GM21367 (cell line): ENCODE measurements at regions not wholly inside any gene's neighbourhood (a gene's known extent, or its start where the extent isn't known, plus 50 kb on each side); places are given as distances from the start of the nearest gene placed in this dataset.
"Not testable (repeated sequence)": the region's sequence is repeated elsewhere in the genome, so short reads cannot be mapped to it uniquely, and the experiment has no call there.

ENCODE experiments used
- ATAC-seq: cut with Tn5 transposase; IDR thresholded peaks from one replicate; pipeline ENCODE4 v1.9.1; 2021; ENCODE audit not compliant: unreplicated experiment

DNA sequence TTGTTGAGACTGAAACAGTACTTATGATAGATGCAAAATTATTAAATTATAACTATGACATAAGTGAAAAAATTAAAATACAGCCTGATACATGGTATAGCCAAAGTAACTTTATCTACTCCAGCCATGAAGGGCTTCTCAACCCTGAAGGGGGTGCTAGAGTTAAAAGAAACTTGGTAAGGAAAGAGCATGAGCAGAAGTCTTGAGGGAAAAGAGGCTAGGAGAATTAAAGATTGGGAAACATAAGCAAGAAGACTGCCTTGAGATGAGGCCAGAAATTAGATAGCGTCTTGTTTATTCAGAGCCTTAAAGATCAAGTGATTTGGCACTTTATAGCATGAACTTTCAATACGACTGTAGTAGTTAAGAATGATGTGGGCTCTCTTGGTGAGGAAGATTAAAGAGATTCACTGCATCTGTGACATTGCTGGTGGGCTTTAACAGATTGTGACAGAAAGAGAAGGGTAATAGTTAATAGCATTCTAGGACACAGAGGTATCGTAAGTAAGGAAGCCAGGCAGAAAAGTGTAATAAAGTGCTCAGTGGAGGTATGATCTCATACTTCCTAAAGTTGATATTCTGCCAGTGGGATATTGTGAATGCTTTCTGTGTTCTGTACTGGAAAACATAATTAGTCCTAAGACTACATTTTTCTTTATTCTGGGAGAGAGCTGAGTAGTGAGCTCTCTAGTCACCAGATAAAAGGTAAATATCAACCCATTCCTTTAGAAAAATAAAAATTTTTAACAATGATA, 385.4 kb upstream of the PRR20A start:
- no peak for ATAC-seq

DNA sequence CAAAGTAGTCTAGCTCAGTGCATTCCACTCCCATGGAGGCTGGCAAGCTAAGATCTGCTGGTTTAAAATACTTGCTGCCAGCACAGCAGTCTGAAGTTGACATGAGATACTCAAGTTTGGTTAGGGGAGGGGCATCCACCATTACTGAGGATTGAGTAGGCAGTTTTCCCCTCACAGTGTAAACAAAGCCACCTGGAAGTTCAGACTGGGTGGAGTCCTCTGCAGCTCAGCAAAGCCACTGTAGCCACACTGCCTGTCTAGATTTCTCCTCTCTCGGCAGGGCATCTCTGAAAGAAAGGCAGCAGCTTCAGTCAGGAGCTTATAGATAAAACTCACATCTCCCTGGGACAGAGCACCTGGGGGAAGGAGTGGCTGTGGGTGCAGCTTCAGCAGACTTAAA, 377.4 kb upstream of the PRR20A start:
- ATAC-seq = not testable (repeated sequence)

DNA sequence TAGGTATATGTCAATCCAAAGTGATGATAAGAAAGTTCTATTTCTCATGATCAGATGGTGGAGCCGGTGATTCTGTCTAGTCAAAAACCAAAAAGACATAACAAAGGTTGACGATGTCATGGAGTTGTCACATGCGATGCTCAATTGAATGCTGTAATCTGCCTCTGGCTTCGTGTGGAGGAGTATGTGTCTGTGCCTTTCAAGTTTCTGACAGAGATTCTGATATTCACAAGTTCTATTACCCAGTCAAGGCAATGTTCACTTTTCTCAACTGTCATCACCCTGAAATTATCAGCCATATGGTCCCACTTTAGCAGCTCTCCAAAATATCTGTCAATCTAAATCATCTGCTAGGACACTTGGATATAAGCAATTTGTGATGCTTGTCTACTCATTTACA, 367.6 kb upstream of the PRR20A start:
- ATAC-seq = no peak

DNA sequence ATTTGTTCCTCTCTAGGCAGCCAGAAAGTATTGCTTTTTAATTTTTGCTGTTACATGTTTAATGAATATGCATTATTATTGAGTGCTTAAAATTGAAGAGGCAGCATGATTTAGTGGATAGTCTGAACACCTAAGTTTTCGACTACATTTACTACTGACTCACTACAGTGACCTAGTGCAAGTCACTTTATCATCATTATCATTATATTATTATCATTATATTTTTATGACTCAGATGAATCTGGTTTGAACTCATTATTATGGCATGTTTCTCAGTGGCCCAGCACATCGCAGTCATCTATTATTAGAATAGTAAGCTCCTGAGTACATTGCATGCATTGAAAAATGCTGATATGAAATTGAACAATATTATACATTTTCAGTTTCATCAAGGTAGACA, 351.2 kb upstream of the PRR20A start:
- ATAC-seq = no peak

DNA sequence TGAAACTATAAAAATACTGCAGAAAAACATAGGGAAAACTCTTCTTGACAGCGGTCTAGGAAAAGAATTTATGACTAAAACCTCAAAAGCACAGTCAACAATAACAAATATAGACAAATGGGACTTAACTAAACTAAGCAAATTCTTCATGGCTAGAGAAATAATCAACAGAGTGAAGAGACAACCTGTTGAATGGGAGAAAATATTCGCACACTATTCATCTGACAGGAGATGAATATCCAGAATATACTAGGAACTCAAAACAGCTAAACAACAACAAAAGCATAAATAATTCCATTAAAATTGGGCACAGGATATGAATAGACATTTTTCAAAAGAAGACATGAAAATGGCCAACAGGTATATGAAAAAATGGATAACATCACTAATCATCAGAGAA, 303.6 kb upstream of the PRR20A start:
- no peak for ATAC-seq

DNA sequence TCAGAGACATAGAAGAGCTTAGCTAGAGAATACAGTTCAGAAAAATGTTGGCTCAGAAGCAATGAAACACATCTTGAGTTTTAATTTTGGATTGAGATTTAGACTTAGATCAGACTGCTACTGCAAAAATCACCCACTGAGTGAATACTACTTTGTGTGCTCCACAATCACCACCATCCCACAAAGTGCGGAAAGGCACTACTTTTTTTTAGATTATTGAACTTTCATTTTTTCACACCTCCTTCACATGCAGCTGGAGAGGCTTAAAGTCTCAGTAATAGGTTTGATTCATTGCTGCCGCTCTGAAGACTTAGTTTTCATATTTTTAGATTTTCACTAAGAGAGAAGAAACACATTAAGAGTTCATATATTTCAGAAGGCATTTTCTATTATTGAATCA, 289.9 kb upstream of the PRR20A start:
- no peak for ATAC-seq

DNA sequence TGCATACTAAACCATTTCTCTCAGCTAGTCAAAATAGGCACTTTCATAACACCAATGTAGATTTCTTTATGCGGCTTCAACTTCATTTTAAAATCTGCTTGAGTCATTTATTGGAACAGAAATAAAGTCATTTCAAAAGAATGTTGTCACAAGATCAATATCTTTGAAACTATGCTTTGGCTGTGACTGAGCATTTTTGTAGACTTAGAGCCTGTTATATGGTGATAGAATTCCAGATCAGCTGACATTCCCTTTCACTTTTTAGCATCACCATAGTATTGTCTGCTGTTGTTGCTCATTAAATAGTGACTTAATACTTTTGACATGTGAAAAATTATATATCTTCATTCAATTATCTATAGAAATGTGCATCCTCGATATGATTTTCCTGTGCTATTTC, 279.2 kb upstream of the PRR20A start:
- ATAC-seq = no peak

DNA sequence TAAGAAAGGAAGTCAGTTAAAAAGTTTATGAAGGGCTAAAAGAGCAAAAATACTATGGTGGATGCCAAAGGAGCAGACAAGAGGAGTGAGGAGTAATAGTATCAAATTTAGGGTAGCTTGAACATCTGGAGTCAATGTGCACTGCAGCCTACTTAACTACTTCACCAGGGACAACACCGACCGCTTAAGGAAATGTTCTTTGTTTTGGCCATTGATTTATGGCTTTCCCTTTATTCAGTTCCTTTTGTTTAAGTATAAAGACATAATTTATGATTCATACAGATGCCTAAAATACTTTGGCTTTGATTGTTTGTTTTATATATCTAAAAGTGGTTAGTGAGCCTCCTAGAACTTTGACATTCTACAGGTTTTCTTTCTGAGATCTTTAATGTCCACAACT, 276.3 kb upstream of the PRR20A start:
- no peak for ATAC-seq

DNA sequence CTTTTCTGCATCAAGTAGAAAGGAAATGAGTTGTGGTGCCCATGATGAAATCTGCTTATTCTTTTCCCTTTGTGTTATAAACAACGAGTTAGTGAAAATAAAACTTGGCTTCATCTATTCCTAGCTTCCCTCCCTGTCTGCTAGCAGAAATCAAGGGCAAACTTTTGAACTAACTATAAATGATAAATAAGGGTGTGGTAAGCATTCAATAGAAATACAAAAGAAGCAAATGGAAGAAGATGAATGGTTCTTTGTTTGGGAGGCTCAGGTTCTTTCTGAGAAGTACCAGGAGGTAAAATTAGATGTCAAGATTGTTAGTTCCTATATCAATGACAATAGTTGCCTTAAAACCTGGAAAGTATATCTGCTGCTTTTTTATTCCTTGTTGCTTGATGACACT, 275.3 kb upstream of the PRR20A start:
- ATAC-seq = no peak

DNA sequence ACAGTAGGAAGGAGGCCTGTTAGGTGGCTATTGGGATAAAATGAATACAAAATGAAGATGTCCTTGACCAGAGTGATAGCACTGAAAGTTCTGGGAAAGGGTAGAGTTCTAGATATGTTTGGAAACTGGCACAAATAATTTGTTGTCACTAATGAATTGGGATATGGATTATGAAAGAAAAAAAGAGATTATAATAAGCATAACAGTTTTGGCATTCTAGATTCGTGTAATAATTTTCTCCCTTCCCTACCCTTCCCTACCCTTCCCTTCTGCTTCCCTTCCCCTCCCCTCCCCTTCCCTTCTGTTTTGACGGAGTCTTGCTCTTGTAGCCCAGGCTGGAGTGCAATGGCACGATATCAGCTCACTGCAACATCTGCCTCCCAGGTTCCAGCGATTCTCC, 271.0 kb upstream of the PRR20A start:
- ATAC-seq = no peak

DNA sequence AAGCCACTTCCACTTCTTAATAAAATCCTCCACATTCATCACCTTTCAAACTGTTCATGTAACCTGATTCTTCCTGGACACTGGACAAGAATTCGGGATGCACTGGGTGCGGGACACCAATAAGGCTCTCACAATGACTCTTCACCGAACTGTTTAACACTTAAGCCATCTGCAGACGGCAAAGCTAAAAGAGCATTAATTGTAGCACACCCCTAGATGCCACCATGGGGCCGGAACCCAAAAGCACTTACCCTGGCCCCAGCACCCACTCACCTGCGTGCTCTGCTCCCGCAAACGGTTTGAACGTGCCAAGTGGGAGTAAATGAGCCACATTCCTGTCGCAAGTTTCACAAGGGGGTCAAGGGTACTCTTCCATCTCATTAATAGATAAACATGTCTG, 254.3 kb upstream of the PRR20A start:
- no peak for ATAC-seq

DNA sequence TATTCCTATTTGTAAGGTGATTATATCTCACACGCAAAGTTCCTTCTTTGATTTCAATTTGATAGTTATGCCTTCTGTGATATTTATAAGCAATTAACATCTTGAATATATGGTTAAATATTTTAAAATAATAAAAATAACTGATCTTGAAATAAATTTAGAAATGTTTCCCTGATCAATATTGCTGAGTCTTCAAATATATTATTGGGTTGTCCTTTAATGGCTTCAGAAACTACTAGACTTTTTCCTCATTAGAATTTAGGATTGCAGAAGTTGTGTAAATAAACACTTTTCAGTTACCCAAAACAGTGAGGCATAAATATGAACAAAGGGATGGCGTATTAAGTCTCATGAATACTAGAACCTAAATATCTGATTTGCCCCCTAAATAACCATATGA, 252.3 kb upstream of the PRR20A start:
- ATAC-seq = no peak

DNA sequence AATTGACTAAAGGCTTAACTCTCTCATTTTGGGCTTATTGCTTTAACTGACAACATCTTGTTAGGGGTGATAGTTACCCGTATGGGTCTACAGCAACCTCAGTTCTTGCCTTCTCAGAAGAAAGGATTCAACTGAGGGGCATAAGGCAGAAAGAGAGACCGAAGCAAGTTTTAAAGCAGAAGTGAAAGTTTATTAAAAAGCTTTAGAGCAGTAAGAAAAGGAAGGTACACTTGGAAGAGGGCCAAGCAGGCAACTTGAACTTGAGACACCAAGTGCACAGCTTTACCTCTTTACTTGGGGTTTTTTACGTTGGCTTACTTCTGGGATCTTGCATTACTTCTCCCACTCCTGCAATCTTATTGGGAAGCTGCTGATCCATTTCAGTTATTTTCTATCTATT, 246.9 kb upstream of the PRR20A start:
- ATAC-seq = no peak

DNA sequence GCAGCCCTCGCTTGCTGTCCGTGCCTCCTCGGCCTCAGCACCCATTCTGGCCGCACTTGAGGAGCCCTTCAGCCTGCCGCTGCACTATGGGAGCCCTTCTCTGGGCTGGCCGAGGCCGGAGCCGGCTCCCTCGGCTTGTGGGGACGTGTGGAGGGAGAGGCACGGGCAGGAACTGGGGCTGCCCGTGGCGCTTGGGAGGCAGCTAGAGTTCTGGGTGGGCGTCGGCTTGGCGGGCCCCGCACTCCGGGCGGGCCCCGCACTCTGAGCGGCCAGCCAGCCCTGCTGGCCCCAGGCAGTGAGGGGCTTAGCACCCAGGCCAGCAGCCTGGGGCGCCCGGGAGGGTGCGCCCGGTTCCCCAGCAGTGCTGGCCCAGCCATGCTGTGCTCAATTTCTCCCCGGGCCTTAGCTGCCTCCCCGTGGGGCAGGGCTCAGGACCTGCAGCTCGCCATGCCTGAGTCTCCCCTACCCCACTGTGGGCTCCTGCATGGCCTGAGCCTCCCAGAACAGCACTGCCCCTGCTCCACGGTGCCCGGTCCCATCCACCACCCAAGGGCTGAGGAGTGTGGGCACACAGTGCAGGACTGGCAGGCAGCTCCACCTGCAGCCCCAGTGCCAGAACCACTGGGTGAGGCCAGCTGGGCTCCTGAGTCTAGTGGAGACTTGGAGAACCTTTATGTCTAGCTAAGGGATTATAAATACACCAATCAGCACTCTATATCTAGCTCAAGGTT, 240.0 kb upstream of the PRR20A start:
- ATAC-seq = no peak

DNA sequence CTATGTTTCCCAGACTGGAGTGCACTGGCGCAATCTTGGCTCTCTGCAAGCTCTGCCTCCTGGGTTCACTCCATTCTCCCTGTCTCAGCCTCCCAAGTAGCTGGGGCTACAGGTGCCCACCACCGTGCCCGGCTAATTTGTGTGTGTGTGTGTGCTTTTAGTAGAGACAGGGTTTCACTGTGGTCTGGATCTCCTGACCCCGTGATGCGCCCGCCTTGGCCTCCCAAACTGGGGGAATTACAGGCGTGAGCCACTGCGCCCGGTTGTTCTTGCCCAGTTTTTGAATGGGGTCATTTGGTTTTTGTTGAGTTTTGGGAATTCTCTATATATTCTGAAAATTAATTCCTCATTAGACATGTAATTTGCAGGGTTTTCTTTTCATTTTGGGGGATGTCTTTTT, 238.4 kb upstream of the PRR20A start:
- ATAC-seq = no peak

DNA sequence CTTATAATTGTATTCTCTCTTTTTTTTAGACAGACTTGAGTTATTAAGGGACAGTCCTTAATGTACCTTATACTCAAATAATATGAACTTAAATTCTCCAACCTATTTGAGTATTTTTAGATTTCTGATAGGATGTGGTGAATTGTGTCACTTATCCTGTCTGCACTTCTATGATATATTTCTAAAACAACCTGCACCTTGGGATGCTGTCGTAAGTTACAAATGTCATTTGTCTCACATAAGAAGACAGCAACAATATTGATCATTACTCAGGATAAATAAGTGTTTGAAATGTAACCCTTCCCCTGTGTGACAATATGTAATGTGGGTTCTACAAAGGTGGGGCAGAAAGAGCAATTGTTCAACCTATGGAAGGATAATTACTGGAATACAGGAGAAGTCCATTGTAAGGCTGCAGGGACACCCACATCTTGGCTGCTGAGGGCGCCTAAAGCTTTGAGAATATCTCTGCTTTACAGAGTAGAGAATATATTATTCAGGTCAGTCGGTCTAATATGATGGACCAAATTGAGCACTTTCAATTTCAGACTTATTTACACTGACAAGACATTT, 236.9 kb upstream of the PRR20A start:
- no peak for ATAC-seq

DNA sequence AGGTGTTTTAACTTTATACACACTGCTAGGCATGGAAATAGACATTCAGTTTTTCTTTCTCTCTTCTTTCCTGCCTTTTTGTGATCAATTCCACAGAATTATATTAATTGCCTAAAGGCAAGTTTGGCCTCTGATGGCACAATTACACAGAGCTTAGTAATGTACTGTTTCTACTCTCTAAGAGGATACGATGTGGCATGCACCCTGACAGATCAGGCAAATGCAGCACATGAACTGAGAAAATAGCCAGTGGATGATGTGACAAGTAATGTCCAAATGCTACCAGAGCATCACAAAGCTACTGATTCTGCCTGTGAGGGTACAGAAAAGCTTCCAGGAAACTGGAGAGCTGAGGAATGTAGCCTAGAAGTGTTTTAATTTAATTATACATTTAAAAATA, 233.8 kb upstream of the PRR20A start:
- no peak for ATAC-seq

DNA sequence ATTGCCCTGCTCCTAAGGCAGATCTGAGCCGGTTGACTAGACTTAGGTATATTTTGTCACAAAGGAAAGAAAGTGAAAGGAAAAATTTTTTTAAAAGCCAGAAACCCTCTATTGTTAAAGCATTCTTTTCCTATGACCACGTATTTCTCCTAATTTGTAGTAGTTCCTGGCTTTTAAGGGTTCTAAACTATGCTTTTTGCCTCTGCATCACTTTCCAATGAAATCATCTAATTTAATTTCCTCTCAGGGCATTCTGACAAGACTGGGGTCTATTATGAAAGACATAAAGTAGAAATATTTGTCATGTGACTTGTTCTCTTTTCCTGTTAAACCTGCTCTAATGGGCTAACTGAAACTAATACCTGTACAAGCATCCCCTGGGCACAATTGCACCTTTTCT, 233.0 kb upstream of the PRR20A start:
- no peak for ATAC-seq

DNA sequence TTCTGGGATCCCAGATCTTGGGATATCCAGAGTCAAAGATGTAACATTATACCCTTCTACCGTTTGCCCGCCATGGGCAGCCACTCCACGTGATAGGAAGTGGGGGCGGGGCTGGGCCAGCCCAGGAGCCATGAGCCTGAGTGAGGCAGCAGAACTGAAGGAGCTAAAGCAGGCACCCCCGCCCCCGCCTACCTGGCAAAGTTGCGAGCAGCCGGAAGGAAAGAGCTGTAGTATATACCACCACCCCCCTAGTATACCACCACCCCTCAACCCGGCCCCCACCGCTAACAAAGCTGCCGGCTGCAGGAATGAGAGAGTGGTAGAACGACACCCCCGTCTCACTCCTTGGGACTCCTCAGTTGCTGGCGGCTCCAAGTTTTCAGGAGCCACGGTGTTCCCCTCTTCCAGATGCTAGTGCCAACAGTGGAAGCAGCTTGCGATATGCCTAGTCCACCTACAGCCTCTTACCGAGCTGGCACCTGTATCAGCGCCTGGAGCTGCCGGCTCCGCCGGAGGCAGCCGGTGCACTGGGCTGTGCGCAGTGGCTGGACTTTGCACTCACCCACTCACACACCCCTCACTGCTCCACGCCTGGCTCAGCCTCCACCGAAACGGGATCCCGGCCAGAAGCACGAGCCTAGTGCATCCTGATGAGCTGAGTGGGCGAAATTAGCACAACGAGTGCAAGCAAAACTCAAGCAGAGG, 230.7 kb upstream of the PRR20A start:
- ATAC-seq = no peak

DNA sequence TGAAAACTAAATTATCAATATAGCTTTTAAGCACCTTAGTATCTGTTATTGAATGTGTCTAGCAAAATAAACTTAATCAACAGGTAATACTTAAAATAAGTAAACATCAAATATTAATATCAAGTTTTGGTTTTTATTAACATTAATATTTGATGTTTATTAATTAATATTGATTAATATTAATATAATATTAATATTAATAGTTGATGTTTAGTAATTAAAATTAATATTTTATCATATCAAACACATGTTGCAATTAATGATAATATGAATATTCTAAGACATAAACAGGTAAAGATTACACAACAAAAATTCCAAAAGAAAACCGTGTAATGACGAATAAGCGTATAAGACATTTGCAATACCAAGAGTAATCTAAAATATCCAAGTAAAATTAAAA, 222.8 kb upstream of the PRR20A start:
- no peak for ATAC-seq

DNA sequence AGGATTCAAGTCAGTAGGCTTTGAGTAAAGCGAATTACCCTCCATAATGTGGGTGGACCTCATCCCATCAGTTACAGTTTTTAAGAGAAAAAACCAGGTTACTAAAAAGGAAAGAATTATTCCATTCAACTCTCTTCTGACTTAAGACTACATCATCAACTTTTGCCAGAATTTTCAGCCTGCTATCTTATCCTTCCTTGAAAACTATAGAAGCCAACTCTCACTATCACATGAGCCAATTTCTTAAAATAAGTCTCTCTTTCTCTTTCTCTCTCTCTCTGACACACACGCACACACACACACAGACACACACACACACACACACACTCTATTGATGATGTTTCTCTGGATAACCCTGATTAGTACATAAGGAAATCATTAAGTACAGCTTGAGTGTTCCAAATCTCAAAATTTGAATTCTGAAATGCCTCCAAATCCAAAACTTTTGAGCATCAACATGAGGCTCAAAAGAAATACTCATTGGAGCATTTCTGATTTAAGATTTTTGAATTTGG, 217.0 kb upstream of the PRR20A start:
- no peak for ATAC-seq

DNA sequence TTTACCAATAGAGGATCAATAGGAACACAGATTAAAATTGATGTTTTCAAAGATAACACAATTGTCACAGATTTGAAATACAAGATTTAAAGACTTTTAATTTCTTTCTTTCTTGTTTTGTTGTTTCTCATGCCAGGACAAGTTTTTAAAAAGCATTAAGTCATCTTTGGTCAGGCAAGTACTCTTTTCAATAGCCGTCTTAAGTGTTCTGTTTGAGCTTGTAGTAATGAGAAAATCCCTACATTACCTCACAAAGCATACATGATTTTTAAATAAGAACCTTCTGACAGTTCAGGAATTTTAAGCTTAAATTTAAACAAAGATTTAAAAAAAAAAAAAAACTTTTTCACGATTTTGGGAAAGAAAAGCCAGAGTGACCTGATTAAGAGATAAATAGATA, 216.3 kb upstream of the PRR20A start:
- ATAC-seq = no peak
